ENCODE measurements at regions not wholly inside any gene's neighbourhood (a gene's known extent, or its start where the extent isn't known, plus 50 kb on each side); places are given as distances from the start of the nearest gene placed in this dataset.

- TF ChIP-seq POLR2A (IDR thresholded peaks at IDR 0.05), result no peak
- TF ChIP-seq, protein P1, sequence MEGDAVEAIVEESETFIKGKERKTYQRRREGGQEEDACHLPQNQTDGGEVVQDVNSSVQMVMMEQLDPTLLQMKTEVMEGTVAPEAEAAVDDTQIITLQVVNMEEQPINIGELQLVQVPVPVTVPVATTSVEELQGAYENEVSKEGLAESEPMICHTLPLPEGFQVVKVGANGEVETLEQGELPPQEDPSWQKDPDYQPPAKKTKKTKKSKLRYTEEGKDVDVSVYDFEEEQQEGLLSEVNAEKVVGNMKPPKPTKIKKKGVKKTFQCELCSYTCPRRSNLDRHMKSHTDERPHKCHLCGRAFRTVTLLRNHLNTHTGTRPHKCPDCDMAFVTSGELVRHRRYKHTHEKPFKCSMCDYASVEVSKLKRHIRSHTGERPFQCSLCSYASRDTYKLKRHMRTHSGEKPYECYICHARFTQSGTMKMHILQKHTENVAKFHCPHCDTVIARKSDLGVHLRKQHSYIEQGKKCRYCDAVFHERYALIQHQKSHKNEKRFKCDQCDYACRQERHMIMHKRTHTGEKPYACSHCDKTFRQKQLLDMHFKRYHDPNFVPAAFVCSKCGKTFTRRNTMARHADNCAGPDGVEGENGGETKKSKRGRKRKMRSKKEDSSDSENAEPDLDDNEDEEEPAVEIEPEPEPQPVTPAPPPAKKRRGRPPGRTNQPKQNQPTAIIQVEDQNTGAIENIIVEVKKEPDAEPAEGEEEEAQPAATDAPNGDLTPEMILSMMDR (IDR thresholded peaks at IDR 0.05), result no peak
- TF ChIP-seq POLR2AphosphoS5 (IDR thresholded peaks at IDR 0.05), result no peak
These were observed 92.9 kb upstream of the BHLHE23 start for GRCh38 chr20:63099456-63100173.
